ENCODE measurements at regions not wholly inside any gene's neighbourhood (a gene's known extent, or its start where the extent isn't known, plus 50 kb on each side); places are given as distances from the start of the nearest gene placed in this dataset.
A peak's percentile ranks its signal among the peaks of the same experiment; 100 is the strongest.

DNA sequence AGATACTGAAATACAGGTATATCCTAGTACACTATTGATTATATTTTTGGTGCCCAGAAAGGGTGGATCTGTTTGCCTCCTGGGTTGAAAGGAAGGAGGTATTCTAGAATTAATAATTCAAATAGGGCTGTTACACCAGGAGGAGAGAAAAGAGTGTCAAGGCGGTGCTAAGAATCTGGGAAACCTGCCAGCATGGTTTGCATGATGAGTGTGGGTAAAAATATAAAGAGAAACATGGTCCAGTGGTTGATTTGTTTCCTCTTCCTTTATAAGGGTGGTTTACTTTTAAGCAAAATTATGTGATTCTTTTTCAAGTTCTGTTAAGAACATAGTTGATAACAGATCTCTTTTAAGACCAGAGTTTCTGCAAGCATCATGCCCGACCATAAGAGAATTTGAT lies 69.4 kb upstream of the NFIB start:
- Histone ChIP-seq H3K27me3 (ENCODE audit: control insufficient read depth in 3 of 3, insufficient read depth in 3 of 3, low read length in 2 of 3) (no peaks in the 10 kb centered on the region), H3K4me3 (no peak overlapping the region), H3K4me1 (ENCODE audit: control insufficient read depth in 5 of 5, insufficient read depth in 5 of 5, low read length in 5 of 5) (no peaks in the 10 kb centered on the region), H3K9ac (ENCODE audit: insufficient read depth in 1 of 2, low read length in 2 of 2) (no peak overlapping the region), H3K27ac (ENCODE audit: low read depth in 1 of 2, low read length in 1 of 2) (no peak overlapping the region), H3K36me3 (ENCODE audit: control insufficient read depth in 4 of 4, insufficient read depth in 4 of 4, low read length in 4 of 4) (no peaks in the 10 kb centered on the region), H3K9me3 (ENCODE audit: control insufficient read depth in 4 of 4, insufficient read depth in 3 of 4, low read length in 3 of 4) (no peaks in the 10 kb centered on the region)
- DNase-seq (peak; percentile 51 to 91 (median 83)), ATAC-seq (ENCODE audit: insufficient read depth, low FRiP score) (no peak)
- no peak for TF ChIP-seq CTCF (IDR thresholded peaks at IDR 0.05; ENCODE audit: control extremely low read depth, extremely low read depth)
- 21 to 41% methylated on average over 2 of the region's 2 CpGs for WGBS, 2 donors

GRCh38 chr9:14380061-14380836 lies 66.3 kb upstream of the NFIB start:
- Histone ChIP-seq H3K4me3 (no peak overlapping the region), H3K9ac (ENCODE audit: insufficient read depth in 1 of 2, low read length in 2 of 2) (no peak overlapping the region), H3K27me3 (ENCODE audit: control insufficient read depth in 3 of 3, insufficient read depth in 3 of 3, low read length in 2 of 3) (no peaks in the 10 kb centered on the region), H3K4me1 (ENCODE audit: control insufficient read depth in 5 of 5, insufficient read depth in 5 of 5, low read length in 5 of 5) (no peaks in the 10 kb centered on the region), H3K36me3 (ENCODE audit: control insufficient read depth in 4 of 4, insufficient read depth in 4 of 4, low read length in 4 of 4) (no peaks in the 10 kb centered on the region), H3K27ac (ENCODE audit: low read depth in 1 of 2, low read length in 1 of 2) (no peak overlapping the region), H3K9me3 (ENCODE audit: control insufficient read depth in 4 of 4, insufficient read depth in 3 of 4, low read length in 3 of 4) (no peaks in the 10 kb centered on the region)
- 58 to 60% methylated on average over 3 of the region's 3 CpGs for WGBS, 2 donors
- no peak for TF ChIP-seq CTCF (IDR thresholded peaks at IDR 0.05; ENCODE audit: control extremely low read depth, extremely low read depth)
- no peak for DNase-seq
- ATAC-seq (ENCODE audit: insufficient read depth, low FRiP score) = no peak

DNA sequence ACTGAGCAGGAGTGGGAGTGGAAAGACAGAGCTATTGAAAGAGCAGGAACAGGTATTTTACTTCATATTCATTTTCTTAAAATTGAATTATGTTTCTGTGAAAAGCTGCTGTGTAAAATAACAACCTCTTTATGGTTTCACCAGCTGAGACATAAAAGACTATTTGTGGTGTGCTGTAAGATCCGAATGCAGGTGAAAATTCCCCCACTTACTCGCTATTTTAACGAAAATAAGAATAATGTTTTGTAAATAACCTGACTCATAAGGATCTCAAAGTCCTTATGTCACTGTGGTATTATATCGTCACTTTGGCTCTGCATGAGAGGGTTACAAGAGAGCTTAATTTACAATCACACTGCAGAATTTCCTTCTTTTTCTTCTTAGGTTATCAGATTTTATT lies 65.3 kb upstream of the NFIB start:
- TF ChIP-seq CTCF (IDR thresholded peaks at IDR 0.05; ENCODE audit: control extremely low read depth, extremely low read depth) = no peak
- Histone ChIP-seq H3K9ac (ENCODE audit: insufficient read depth in 1 of 2, low read length in 2 of 2) (no peak overlapping the region), H3K4me3 (no peak overlapping the region), H3K9me3 (ENCODE audit: control insufficient read depth in 4 of 4, insufficient read depth in 3 of 4, low read length in 3 of 4) (no peaks in the 10 kb centered on the region), H3K4me1 (ENCODE audit: control insufficient read depth in 5 of 5, insufficient read depth in 5 of 5, low read length in 5 of 5) (no peaks in the 10 kb centered on the region), H3K27me3 (ENCODE audit: control insufficient read depth in 3 of 3, insufficient read depth in 3 of 3, low read length in 2 of 3) (no peaks in the 10 kb centered on the region), H3K36me3 (ENCODE audit: control insufficient read depth in 4 of 4, insufficient read depth in 4 of 4, low read length in 4 of 4) (no peaks in the 10 kb centered on the region), H3K27ac (ENCODE audit: low read depth in 1 of 2, low read length in 1 of 2) (no peak overlapping the region)
- ATAC-seq (ENCODE audit: insufficient read depth, low FRiP score) (no peak), DNase-seq (no peak)
- WGBS, 2 donors = 84 to 94% methylated on average over 4 of the region's 4 CpGs

All from lung (tissue), 11 donors.